Psoas muscle (tissue), 7 donors: ENCODE measurements at regions not wholly inside any gene's neighbourhood (a gene's known extent, or its start where the extent isn't known, plus 50 kb on each side); places are given as distances from the start of the nearest gene placed in this dataset.

ENCODE experiments used
- ATAC-seq, 4 donors: fragments of 200-7000 bp; cut with Tn5 transposase; one replicate each; pipeline ENCODE4 v1.9.1; 2020; ENCODE audit warnings: moderate library complexity in 3 of 4, mild to moderate bottlenecking in 2 of 4
- DNase-seq, 2 donors: peaks; one replicate each; pipeline ENCODE4 v3.0.0-alpha.2; 2020
- H3K27ac ChIP-seq: fragments of 200-600 bp; one replicate; pipeline ENCODE4 v1.8.0; 2022
- H3K27me3 ChIP-seq, 3 donors: fragments of 200-600 bp in 1 of 3; one replicate each; pipeline versions ENCODE4 v1.6.1 to v1.8.0; 2013 to 2022; ENCODE audit warnings: low read length in 2 of 3, mild to moderate bottlenecking in 2 of 3, moderate library complexity in 1 of 3; ENCODE audit not compliant: insufficient read depth in 3 of 3
- H3K36me3 ChIP-seq, 2 donors: fragments of 200-600 bp in 1 of 2; one replicate each; pipeline versions ENCODE4 v1.6.1 to v1.8.0; 2013 to 2022; ENCODE audit warnings: low read depth in 1 of 2, mild to moderate bottlenecking in 1 of 2, moderate library complexity in 1 of 2; ENCODE audit not compliant: insufficient read depth in 1 of 2
- H3K4me1 ChIP-seq: fragments of 200-600 bp; one replicate; pipeline ENCODE4 v1.8.0; 2022
- H3K4me3 ChIP-seq: fragments of 200-600 bp; one replicate; pipeline ENCODE4 v1.8.0; 2022; ENCODE audit warnings: mild to moderate bottlenecking
- H3K9me3 ChIP-seq: fragments of 200-600 bp; one replicate; pipeline ENCODE4 v1.8.0; 2022
- CTCF ChIP-seq: fragments of 200-600 bp; IDR thresholded peaks from one replicate; pipeline ENCODE4 v1.8.0; 2022; ENCODE audit warnings: antibody characterized with exemption
- WGBS, 3 donors: extraction: QIAGEN DNeasy Blood & Tissue Kit; methylation state at CpG; one replicate each; pipeline versions ENCODE4 v1.1.6 to v1.1.7; 2013; 5-methylcytosine and 5-hydroxymethylcytosine counted together
- intact Hi-C, 2 donors: fragments of 100-400 bp; cut with DNase I; formaldehyde crosslinking; loops; one replicate each; pipeline versions ENCODE4 v1.11.0 to v1.14.2; 2022
- donor health status: healthy with polysubstance abuse.
- donor health status: DM: no; HTN: no; CAD: no; lungs with moderate emphysema.
- donor health status: Bipolar disorder and iron deficiency.
- donor health status: healthy.
- donor health status: DM: yes; HTN: yes; CAD: no.
- donor health status: DM: no; HTN: no; CAD: no.
- donor health status: DM: yes; HTN: yes; CAD: no.

GRCh38 chr6:51450958-51451357 is 632.3 kb downstream of the TFAP2B start:
- no peak for DNase-seq
- TF ChIP-seq CTCF, result no peak
- ATAC-seq, result no peak
- WGBS, 3 donors, result 74 to 90% (median 89%) methylated on average over 1 of the region's 1 CpG
- Histone ChIP-seq H3K27me3 (no peaks in the 10 kb centered on the region), H3K4me3 (no peak overlapping the region), H3K36me3 (no peaks in the 10 kb centered on the region), H3K4me1 (no peaks in the 10 kb centered on the region), H3K27ac (no peak overlapping the region), H3K9me3 (no peaks in the 10 kb centered on the region)
- intact Hi-C loops, result no loop called here

DNA sequence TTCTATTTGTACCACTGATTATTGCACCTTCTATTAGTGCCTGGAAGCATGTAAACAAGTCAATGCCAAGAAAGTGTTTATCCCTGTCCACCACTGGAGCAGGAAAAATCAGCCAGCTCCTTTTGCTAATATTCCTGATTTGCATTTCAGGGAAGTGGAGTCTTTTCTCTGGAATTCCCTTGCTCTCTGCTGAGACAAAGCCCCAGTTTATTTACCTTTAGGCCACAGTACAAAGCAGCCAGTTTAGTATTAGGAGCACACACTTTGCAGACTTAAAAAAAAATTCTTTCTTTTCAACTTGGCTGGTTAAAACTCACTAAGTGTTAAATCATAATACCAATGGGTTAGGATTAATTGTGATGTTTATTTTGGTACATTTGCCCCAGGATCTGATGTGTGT is 631.1 kb downstream of the PKHD1 start:
- H3K9me3 ChIP-seq, result no peaks in the 10 kb centered on the region
- no peak for TF ChIP-seq CTCF
- peaks cover 0 to 2% (median 0%) of the 10 kb centered on the region in 3 donors for H3K27me3 ChIP-seq
- ATAC-seq, result no peak
- H3K4me3 ChIP-seq, result no peak overlapping the region
- intact Hi-C loops, result no loop called here
- H3K4me1 ChIP-seq, result no peaks in the 10 kb centered on the region
- no peak for DNase-seq
- no peaks in the 10 kb centered on the region for H3K36me3 ChIP-seq
- H3K27ac ChIP-seq, result no peak overlapping the region

- Histone ChIP-seq H3K9me3 (no peaks in the 10 kb centered on the region), H3K27ac (no peak overlapping the region), H3K4me3 (no peak overlapping the region), H3K36me3 (no peaks in the 10 kb centered on the region), H3K4me1 (no peaks in the 10 kb centered on the region), H3K27me3 (peaks cover 0 to 2% (median 0%) of the 10 kb centered on the region in 3 donors)
- WGBS, 3 donors, result 32 to 40% (median 32%) methylated on average over 2 of the region's 2 CpGs
- no peak for DNase-seq
- intact Hi-C loops, result no loop called here
- ATAC-seq, result no peak
- no peak for TF ChIP-seq CTCF
Measured at GRCh38 chr6:51459958-51460357, 627.5 kb downstream of the PKHD1 start.

GRCh38 chr6:51462896-51463295 is 624.5 kb downstream of the PKHD1 start:
- Histone ChIP-seq H3K27me3 (no peaks in the 10 kb centered on the region), H3K9me3 (no peaks in the 10 kb centered on the region)
- no peak for DNase-seq

More at GRCh38 chr6:51462896-51463295, 624.5 kb downstream of the PKHD1 start:
- Histone ChIP-seq H3K36me3 (no peaks in the 10 kb centered on the region), H3K27ac (no peak overlapping the region), H3K4me3 (no peak overlapping the region), H3K4me1 (no peaks in the 10 kb centered on the region)
- no peak for ATAC-seq
- intact Hi-C loops, result no loop called here
- no peak for TF ChIP-seq CTCF
